ENCODE measurements at regions not wholly inside any gene's neighbourhood (a gene's known extent, or its start where the extent isn't known, plus 50 kb on each side); places are given as distances from the start of the nearest gene placed in this dataset.

- DNase-seq = no peak
These were observed 154.4 kb upstream of the COL5A1 start for GRCh38 chr9:134487066-134487710.

GRCh38 chr9:134488331-134489280, 153.0 kb upstream of the COL5A1 start:
- no peak for DNase-seq

- no peak for DNase-seq
These were observed 151.8 kb upstream of the COL5A1 start for GRCh38 chr9:134489621-134490408.

GRCh38 chr9:134490446-134490845, 151.2 kb upstream of the COL5A1 start:
- DNase-seq = no peak

- no peak for DNase-seq
These were observed 150.3 kb upstream of the COL5A1 start for GRCh38 chr9:134491196-134491835.

- no peak for DNase-seq
These were observed 149.7 kb upstream of the COL5A1 start for GRCh38 chr9:134491856-134492255.

- no peak for DNase-seq
These were observed 149.3 kb upstream of the COL5A1 start for GRCh38 chr9:134492281-134492691.

- no peak for DNase-seq
These were observed 148.7 kb upstream of the COL5A1 start for GRCh38 chr9:134492721-134493460.

GRCh38 chr9:134493461-134494272, 147.9 kb upstream of the COL5A1 start:
- no peak for DNase-seq

- no peak for DNase-seq
These were observed 147.3 kb upstream of the COL5A1 start for GRCh38 chr9:134494273-134494815.

- no peak for DNase-seq
These were observed 146.7 kb upstream of the COL5A1 start for GRCh38 chr9:134494905-134495304.

- DNase-seq = no peak
These were observed 145.7 kb upstream of the COL5A1 start for GRCh38 chr9:134495881-134496412.

GRCh38 chr9:134496413-134497282, 145.0 kb upstream of the COL5A1 start:
- DNase-seq = no peak

- no peak for DNase-seq
These were observed 144.2 kb upstream of the COL5A1 start for GRCh38 chr9:134497283-134497860.

- DNase-seq = no peak
These were observed 142.8 kb upstream of the COL5A1 start for GRCh38 chr9:134498814-134499166.

- DNase-seq = no peak
These were observed 140.5 kb upstream of the COL5A1 start for GRCh38 chr9:134500931-134501760.

- DNase-seq = no peak
These were observed 139.8 kb upstream of the COL5A1 start for GRCh38 chr9:134501761-134502265.

GRCh38 chr9:134502266-134502791, 139.3 kb upstream of the COL5A1 start:
- no peak for DNase-seq

Data from inflammatory macrophage (primary cell).